GM18505 (cell line): ENCODE measurements at regions not wholly inside any gene's neighbourhood (a gene's known extent, or its start where the extent isn't known, plus 50 kb on each side); places are given as distances from the start of the nearest gene placed in this dataset.
"Not testable (repeated sequence)": the region's sequence is repeated elsewhere in the genome, so short reads cannot be mapped to it uniquely, and the experiment has no call there.

Experiments
- ATAC-seq: cut with Tn5 transposase; IDR thresholded peaks from one replicate; pipeline ENCODE4 v1.9.1; 2021; ENCODE audit not compliant: unreplicated experiment
- POLR2A ChIP-seq: IDR thresholded peaks from 4 replicates; pipeline ENCODE4 v1.6.1; 2011; ENCODE audit warnings: borderline replicate concordance; ENCODE audit not compliant: insufficient read depth, insufficient read length; ENCODE audit errors: extremely low read depth

DNA sequence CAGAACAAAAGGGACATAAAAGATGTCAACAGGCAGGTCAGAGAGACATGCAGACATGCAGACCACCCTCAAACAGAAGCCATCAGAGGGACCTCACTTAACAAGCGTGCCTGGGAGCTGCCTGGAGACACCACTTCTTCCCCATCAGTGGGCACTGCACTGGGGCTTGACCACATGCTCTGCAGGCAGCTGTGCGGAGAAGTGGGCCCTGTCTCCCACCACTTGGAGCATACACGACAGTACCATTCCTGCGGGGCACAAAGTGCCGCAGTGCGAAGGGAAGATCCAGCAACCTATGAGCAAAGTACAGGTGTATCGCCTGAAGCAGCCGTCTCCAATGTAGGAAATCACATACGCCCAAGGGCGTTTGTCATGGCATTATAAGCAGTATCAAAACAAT, 150.5 kb upstream of the FOXD4L5 start:
- TF ChIP-seq POLR2A = no peak
- no peak for ATAC-seq

- TF ChIP-seq POLR2A = no peak
- ATAC-seq = no peak
Observed at GRCh38 chr9:65432722-65433323, 147.8 kb upstream of the FOXD4L5 start.

DNA sequence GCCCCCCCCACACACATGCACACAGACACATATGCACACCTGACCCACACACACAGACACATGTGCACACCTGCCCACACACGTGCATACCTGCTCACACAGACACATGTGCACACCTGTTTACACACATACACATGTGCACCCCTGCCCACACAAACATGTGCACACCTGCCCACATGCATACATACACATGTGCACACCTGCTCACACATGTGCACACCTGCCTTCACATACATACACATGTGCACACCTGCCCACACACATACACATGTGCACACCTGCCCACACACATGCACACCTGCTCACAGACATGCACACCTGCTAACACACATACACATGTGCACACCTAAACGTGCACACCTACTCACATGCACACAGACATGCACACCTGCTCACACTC, 147.0 kb upstream of the FOXD4L5 start:
- TF ChIP-seq POLR2A = no peak
- ATAC-seq = no peak

GRCh38 chr9:65430221-65430620, 145.2 kb upstream of the FOXD4L5 start:
- no peak for TF ChIP-seq POLR2A
- no peak for ATAC-seq

- ATAC-seq = not testable (repeated sequence)
Observed at GRCh38 chr9:65427361-65427760, 142.4 kb upstream of the FOXD4L5 start.

DNA sequence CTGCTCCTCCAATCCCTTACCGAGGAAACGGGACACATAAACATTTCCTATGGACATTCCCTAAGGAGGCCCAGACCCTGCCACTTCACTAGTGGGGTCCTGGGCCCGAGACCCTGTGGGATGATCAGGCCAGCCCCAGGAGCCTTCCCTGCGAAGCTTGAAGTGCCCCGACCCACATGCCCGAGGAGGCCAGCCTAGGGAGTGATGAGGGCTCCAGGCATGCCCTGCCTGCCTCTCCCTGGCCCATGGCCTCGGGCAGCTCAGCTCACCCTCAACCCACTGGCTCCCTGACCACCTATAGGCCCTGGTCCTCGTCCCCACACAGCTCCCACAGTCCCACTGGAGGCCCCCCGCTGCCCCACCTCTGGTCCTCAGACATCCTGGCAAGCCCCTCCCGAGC, 141.8 kb upstream of the FOXD4L5 start:
- not testable (repeated sequence) for ATAC-seq

DNA sequence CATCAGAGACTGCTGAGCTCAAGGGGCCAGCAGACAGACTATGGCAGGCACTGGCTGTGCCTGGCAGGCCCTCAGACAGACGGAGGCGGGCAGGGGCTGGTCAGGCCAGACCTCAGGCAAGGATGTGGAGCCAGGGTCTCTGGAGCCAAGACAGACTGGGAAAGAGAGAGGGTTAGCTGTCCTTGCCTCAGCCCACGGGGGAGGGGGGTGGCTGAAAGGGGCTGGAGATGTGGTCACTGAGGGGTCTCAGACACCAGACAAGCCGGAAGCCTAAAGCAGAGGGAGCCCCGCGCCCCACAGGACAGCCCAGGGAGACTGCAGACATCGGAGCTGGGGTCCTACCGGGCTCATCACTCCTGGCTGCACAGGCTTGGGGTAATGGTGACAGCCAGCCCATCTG, 141.2 kb upstream of the FOXD4L5 start:
- ATAC-seq = no peak
- no peak for TF ChIP-seq POLR2A

DNA sequence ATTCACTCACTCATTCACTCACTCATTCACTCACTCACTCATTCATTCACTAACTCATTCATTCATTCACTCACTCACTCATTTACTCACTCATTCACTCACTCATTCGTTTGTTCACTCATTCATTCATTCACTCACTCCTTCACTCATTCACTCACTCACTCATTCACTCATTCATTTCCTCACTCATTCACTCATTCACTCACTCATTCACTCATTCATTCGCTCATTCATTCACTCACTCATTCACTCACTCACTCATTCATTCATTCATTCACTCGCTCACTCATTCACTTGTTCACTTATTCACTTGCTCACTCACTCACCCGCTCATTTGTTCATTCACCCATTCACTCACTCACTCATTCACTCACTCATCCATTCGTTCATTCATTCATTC, 140.2 kb upstream of the FOXD4L5 start:
- ATAC-seq = not testable (repeated sequence)

DNA sequence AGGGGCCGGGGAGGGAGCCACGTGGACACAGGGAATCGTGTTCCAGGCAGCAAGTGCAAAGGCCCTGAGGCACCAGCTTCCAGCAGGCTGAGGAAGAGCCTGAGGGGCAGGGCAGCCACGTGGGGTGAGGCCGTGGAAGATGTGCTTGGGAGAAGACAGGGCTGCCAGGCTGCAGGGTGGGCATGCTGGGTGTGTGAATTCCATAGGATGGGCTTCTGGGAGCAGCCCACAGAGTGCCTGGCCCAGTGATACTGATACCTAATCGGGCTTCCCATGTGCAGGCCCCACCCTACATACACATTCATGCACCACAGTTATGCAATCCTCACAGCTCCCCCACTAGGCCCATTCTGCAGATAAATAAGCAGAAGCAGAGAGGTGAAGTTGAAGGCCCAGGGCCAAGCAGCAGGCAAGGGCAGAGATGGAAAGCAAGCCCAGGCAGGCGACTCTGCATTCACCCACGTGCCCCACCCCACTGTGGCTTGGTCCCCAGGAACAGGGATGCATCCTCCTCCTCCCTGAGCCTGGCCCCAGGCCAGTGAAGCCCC, 139.5 kb upstream of the FOXD4L5 start:
- ATAC-seq = not testable (repeated sequence)

DNA sequence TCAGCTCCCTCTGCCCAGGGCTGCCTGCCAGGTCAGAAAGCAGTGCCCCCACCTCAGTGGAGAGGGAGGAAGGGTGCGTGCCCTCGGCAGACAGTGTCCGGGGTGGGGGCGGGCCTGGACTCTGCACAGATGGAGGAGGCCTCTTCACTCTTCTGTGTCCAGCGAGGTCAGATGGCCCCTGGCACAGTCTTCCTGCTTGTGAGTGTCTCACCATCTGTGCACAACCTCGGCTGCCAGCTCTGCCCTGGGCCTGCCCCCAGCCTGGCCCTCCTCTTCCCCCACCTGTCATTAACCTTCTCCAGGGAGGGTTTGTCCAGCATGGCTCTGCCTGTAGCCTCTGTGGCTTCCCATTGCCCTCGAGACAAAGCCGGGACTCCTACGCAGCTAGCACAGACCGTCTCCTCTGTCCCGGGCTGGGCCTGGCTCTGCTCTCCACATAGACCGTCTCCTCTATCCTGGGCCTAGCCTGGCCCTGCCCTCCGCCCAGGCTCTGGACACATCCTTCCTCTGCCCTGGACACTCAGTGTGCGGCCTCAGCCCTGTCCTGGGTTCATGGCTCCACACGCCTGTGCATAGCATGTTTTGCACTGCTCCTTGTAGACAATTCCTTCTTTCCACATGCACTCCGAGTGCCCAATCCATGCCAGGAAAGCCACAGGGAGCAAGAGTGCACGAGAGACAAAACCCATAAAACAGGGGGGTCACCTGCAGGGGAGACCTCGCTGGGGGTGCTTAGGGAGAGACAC, 138.9 kb upstream of the FOXD4L5 start:
- not testable (repeated sequence) for ATAC-seq

GRCh38 chr9:65422966-65423690, 138.1 kb upstream of the FOXD4L5 start:
- not testable (repeated sequence) for ATAC-seq

DNA sequence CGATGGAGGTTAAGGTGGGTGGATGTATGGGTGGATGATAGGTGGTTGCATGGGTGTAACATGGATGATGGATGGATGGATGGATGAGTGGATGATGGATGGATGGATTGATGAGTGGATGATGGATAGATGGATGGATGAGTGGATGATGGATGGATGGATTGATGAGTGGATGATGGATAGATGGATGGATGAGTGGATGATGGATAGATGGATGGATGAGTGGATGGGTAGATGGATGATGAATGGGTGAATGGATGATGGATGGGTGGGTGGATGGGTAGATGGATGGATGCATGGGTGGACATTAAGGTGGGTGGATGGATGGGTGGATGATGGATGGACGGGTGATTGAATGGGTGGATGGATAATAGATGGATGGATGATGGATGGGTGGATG, 136.5 kb upstream of the FOXD4L5 start:
- not testable (repeated sequence) for ATAC-seq

- no peak for TF ChIP-seq POLR2A
- no peak for ATAC-seq
Observed at GRCh38 chr9:65420771-65421170, 135.8 kb upstream of the FOXD4L5 start.

GRCh38 chr9:65418966-65419365, 134.0 kb upstream of the FOXD4L5 start:
- ATAC-seq = not testable (repeated sequence)

DNA sequence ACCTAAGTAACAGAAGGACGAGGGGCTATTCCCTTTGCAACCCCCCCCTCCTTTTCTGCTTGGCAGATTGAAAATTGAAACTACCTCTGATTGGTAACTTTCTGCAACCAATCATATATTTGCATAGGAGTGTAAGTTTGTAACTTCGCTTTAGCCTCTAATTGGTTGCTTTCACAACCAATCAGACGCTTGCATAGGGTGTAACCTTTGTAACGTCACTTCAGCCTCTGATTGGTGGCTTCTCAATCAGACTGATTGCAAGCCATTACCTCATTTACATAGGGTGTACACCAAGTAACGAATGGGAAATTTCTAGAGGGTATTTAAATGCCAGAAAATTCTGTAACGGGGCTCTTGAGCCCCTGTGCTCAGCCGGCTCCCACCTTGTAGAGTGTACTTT, 131.9 kb upstream of the FOXD4L5 start:
- not testable (repeated sequence) for ATAC-seq

DNA sequence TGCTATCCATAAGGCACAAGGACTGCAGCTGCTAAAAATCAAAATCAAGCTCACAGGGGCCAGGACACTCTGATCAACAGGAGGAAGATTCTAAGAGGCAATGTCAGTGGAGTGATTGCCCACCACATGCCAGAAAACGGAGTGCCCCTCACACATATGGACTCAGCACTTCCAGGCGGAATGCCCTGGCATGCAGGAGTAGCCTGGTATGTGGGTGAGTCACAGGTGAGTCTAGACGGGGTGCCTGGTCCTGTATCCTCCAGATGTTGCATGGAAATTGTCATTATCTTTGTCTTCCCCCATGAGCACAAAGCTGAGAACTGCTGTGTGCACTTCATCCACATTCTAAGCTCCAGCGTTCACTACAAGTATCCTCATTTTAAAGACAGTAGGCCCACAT, 129.2 kb upstream of the FOXD4L5 start:
- not testable (repeated sequence) for ATAC-seq

DNA sequence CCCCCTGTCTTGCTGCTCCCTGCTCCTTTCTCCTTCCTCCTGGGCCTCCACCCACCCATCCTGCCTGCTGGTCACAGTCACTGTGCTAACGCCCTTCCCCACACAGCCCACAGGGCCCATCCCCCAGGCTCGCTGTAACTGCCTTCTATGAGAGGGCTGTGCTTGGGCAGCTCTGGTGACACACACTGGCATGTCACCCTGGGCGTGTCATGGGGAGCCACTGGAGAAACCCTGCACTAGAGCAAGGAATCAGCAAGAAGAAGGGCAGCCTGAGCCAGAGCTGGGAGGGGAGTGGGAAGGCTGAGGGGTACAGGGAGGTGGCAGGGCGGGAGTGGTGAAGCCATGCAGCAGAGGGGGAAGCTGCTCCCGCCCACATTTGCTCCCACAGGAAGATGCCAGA, 128.4 kb upstream of the FOXD4L5 start:
- ATAC-seq = not testable (repeated sequence)
